B cell (primary cell): ENCODE measurements at regions not wholly inside any gene's neighbourhood (a gene's known extent, or its start where the extent isn't known, plus 50 kb on each side); places are given as distances from the start of the nearest gene placed in this dataset.
"Not testable (repeated sequence)": the region's sequence is repeated elsewhere in the genome, so short reads cannot be mapped to it uniquely, and the experiment has no call there.

Experiments used
- ATAC-seq: fragments of 200-7000 bp; cut with Tn5 transposase; one replicate; pipeline ENCODE4 v1.10.0; 2021; ENCODE audit warnings: low read depth, mild to moderate bottlenecking, moderate number of reproducible peaks, moderate library complexity
- CTCF ChIA-PET: fragments of 350-600 bp; sonication (Branson Sonifier 250); formaldehyde crosslinking; loops from one replicate; lab custom pipeline; 2021; ENCODE audit warnings: antibody characterized with exemption, inconsistent platforms; lab: Charles Lee
- POLR2A ChIA-PET: fragments of 350-600 bp; sonication (Branson Sonifier 250); formaldehyde crosslinking; loops from one replicate; lab custom pipeline; 2021; ENCODE audit warnings: antibody characterized with exemption; lab: Charles Lee
- DNase-seq: peaks from one replicate; pipeline ENCODE4 v3.0.0; 2013
- H2AFZ ChIP-seq: 2 replicates; pipeline ENCODE4 v1.6.1; 2012; ENCODE audit warnings: mild to moderate bottlenecking, low read depth, low read length; ENCODE audit not compliant: insufficient read depth, poor library complexity, severe bottlenecking
- H3K27ac ChIP-seq, 2 donors: 1 replicate in 1 of 2; 2 replicates in 1 of 2; pipeline ENCODE4 v1.5.1; 2012 to 2013; ENCODE audit warnings: low read length in 2 of 2, mild to moderate bottlenecking in 2 of 2, moderate library complexity in 1 of 2
- H3K27me3 ChIP-seq, 4 experiments: fragments of 200-600 bp in 1 of 4; sonication (generic) in 1 of 4; replicated peaks in 1 of 4; 1 replicate in 2 of 4; 2 replicates in 2 of 4; pipeline versions ENCODE4 v1.6.1 to v1.7.0; 2013 to 2016; ENCODE audit warnings: low read length in 3 of 4, mild to moderate bottlenecking in 2 of 4, mixed read lengths in 1 of 4, moderate library complexity in 1 of 4; ENCODE audit not compliant: insufficient read depth in 4 of 4, control insufficient read depth in 3 of 4; ENCODE audit errors: control extremely low read depth in 1 of 4
- H3K36me3 ChIP-seq, 2 experiments: replicated peaks in 1 of 2; 1 replicate in 1 of 2; 2 replicates in 1 of 2; pipeline versions ENCODE4 v1.6.1 to v1.7.1; 2013; ENCODE audit warnings: low read length in 1 of 2; ENCODE audit not compliant: insufficient read depth in 2 of 2, control insufficient read depth in 1 of 2; ENCODE audit errors: control extremely low read depth in 1 of 2, extremely low read depth in 1 of 2
- H3K4me1 ChIP-seq, 2 donors: fragments of 200-600 bp in 1 of 2; sonication (generic) in 1 of 2; 1 replicate in 1 of 2; 2 replicates in 1 of 2; pipeline versions ENCODE4 v1.5.1 to v1.6.1; 2013 to 2017; ENCODE audit warnings: low read length in 2 of 2; ENCODE audit not compliant: control insufficient read depth in 2 of 2, insufficient read depth in 2 of 2
- H3K4me2 ChIP-seq: replicated peaks from 2 replicates; pipeline ENCODE3; 2012; ENCODE audit warnings: mild to moderate bottlenecking, low read depth, low read length; ENCODE audit not compliant: poor library complexity, severe bottlenecking
- H3K4me3 ChIP-seq, 5 experiments: fragments of 200-600 bp in 1 of 5; sonication (generic) in 1 of 5; 1 replicate in 3 of 5; 2 replicates in 2 of 5; pipeline versions ENCODE4 v1.5.1 to v1.7.0; 2011 to 2016; ENCODE audit warnings: low read length in 4 of 5, mild to moderate bottlenecking in 4 of 5, low read depth in 2 of 5, control low read depth in 1 of 5, moderate library complexity in 1 of 5; ENCODE audit not compliant: insufficient read depth in 1 of 5; ENCODE audit errors: control extremely low read depth in 1 of 5, extremely low read depth in 1 of 5
- H3K79me2 ChIP-seq: fragments of 200-600 bp; sonication (generic); one replicate; pipeline ENCODE4 v1.6.0; 2016; ENCODE audit warnings: low read length; ENCODE audit not compliant: control insufficient read depth, insufficient read depth
- H3K9ac ChIP-seq: fragments of 200-600 bp; sonication (generic); 2 replicates; pipeline ENCODE4 v1.6.1; 2017; ENCODE audit warnings: mild to moderate bottlenecking, low read length, moderate library complexity
- H3K9me3 ChIP-seq, 3 donors: one replicate each; pipeline versions ENCODE4 v1.6.1 to v1.7.1; 2013; ENCODE audit warnings: low read length in 2 of 3; ENCODE audit not compliant: control insufficient read depth in 2 of 3, insufficient read depth in 1 of 3; ENCODE audit errors: control extremely low read depth in 1 of 3
- H4K20me1 ChIP-seq: 2 replicates; pipeline ENCODE4 v1.6.0; 2012; ENCODE audit warnings: mild to moderate bottlenecking, low read length; ENCODE audit not compliant: insufficient read depth, control insufficient read depth, poor library complexity, severe bottlenecking
- H3K27ac Mint-ChIP-seq: one replicate; pipeline ENCODE4 v1.8.0; 2021; ENCODE audit warnings: mixed read lengths
- H3K27me3 Mint-ChIP-seq: one replicate; pipeline ENCODE4 v1.8.0; 2021; ENCODE audit warnings: mixed read lengths
- H3K4me1 Mint-ChIP-seq: one replicate; pipeline ENCODE4 v1.8.0; 2021; ENCODE audit warnings: mixed read lengths
- H3K4me3 Mint-ChIP-seq: one replicate; pipeline ENCODE4 v1.8.0; 2021; ENCODE audit warnings: mixed read lengths
- H3K9me3 Mint-ChIP-seq: one replicate; pipeline ENCODE4 v1.8.0; 2022; ENCODE audit warnings: mixed read lengths; ENCODE audit not compliant: insufficient read depth
- EZH2 ChIP-seq: IDR thresholded peaks from 2 replicates; pipeline ENCODE4 v1.6.1; 2012; ENCODE audit warnings: borderline replicate concordance, low read depth, mild to moderate bottlenecking, moderate library complexity, low read length; ENCODE audit not compliant: insufficient read depth, poor library complexity, severe bottlenecking
- WGBS: methylation state at CpG from one replicate; pipeline ENCODE4 v1.1.5; 2013; ENCODE audit warnings: missing lambda C conversion rate; ENCODE audit not compliant: insufficient coverage; 5-methylcytosine and 5-hydroxymethylcytosine counted together
- intact Hi-C: fragments of 100-400 bp; cut with micrococcal nuclease; formaldehyde crosslinking; loops from one replicate; pipeline ENCODE4 v1.10.0; 2022
- TF ChIP-seq, protein P1 (sequence below): fragments of 200-600 bp; IDR thresholded peaks from one replicate; pipeline ENCODE4 v1.8.0; 2022; ENCODE audit warnings: antibody characterized with exemption, mild to moderate bottlenecking

DNA sequence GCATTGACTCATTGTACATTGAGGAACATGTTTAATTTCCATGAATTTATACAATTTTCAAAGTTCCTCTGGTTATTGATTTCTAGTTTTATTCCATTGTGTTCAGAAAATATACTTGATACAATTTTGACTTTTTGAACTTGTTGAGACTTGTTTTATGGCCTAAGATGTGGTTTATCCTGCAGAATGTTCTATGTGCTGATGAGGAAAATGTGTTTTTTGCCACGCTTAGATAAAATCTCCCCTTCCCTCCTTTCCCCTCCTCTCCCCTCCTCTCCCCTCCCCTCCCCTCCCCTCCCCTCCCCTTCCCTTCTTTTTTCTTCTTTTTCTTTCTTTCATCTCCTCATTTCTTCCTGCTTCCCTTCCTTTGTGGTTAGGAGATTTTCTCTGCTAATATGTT, 470.8 kb upstream of the MAP3K7 start:
- Histone ChIP-seq H3K27me3 (no peaks in the 10 kb centered on the region), H3K9ac (no peak overlapping the region), H3K4me3 (no peak overlapping the region), H2AFZ (no peak overlapping the region), H3K9me3 (no peaks in the 10 kb centered on the region), H4K20me1 (no peaks in the 10 kb centered on the region), H3K36me3 (no peaks in the 10 kb centered on the region), H3K27ac (no peak overlapping the region), H3K79me2 (no peaks in the 10 kb centered on the region), H3K4me2 (no peak overlapping the region), H3K4me1 (no peaks in the 10 kb centered on the region)
- ATAC-seq, result no peak
- no peak for DNase-seq
- no CpG with 5 or more reads among the region's 1 CpG for WGBS
- Mint-ChIP-seq H3K27ac (no peak overlapping the region), H3K4me3 (no peak overlapping the region), H3K9me3 (peaks cover 8% of the 10 kb centered on the region), H3K4me1 (no peaks in the 10 kb centered on the region), H3K27me3 (peaks cover 5% of the 10 kb centered on the region)
- CTCF ChIA-PET, result no interaction called here
- no peak for TF ChIP-seq EZH2
- TF ChIP-seq, protein P1, sequence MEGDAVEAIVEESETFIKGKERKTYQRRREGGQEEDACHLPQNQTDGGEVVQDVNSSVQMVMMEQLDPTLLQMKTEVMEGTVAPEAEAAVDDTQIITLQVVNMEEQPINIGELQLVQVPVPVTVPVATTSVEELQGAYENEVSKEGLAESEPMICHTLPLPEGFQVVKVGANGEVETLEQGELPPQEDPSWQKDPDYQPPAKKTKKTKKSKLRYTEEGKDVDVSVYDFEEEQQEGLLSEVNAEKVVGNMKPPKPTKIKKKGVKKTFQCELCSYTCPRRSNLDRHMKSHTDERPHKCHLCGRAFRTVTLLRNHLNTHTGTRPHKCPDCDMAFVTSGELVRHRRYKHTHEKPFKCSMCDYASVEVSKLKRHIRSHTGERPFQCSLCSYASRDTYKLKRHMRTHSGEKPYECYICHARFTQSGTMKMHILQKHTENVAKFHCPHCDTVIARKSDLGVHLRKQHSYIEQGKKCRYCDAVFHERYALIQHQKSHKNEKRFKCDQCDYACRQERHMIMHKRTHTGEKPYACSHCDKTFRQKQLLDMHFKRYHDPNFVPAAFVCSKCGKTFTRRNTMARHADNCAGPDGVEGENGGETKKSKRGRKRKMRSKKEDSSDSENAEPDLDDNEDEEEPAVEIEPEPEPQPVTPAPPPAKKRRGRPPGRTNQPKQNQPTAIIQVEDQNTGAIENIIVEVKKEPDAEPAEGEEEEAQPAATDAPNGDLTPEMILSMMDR, result no peak
- intact Hi-C loops, result no loop called here
- POLR2A ChIA-PET, result no interaction called here

DNA sequence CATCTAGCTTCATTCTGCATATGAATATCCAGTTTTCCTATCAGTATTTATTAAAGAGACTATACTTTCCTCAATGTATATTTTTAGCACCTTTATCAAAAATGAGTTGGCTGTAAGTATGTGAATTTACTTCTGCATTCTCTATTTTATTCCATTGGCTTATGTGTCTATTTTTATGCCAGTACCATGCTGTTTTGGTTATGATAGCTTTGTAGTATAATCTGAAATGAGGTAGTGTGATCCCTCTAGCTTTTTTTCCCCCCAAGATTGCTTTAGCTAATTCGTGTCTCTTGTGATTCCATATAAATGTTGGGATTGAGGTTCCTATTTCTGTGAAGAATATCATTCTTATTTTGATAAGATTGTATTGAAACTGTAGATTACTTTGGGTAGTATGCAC, 469.1 kb upstream of the MAP3K7 start:
- ATAC-seq (no peak), DNase-seq (no peak)
- WGBS, result no CpG with 5 or more reads among the region's 1 CpG
- H3K4me3 ChIP-seq, result no peak overlapping the region
- H3K27ac ChIP-seq, result no peak overlapping the region
- no peak overlapping the region for H3K4me2 ChIP-seq
- H4K20me1 ChIP-seq, result no peaks in the 10 kb centered on the region
- Mint-ChIP-seq H3K27ac (no peak overlapping the region), H3K4me3 (no peak overlapping the region), H3K27me3 (no peaks in the 10 kb centered on the region), H3K9me3 (peaks cover 8% of the 10 kb centered on the region), H3K4me1 (no peaks in the 10 kb centered on the region)
- no peaks in the 10 kb centered on the region for H3K4me1 ChIP-seq
- no peak overlapping the region for H2AFZ ChIP-seq
- ChIA-PET CTCF (no interaction called here), POLR2A (no interaction called here)
- H3K27me3 ChIP-seq, result no peaks in the 10 kb centered on the region
- H3K9ac ChIP-seq, result no peak overlapping the region
- H3K79me2 ChIP-seq, result no peaks in the 10 kb centered on the region
- no peaks in the 10 kb centered on the region for H3K36me3 ChIP-seq
- H3K9me3 ChIP-seq, result no peaks in the 10 kb centered on the region
- intact Hi-C loops, result no loop called here
- no peak for TF ChIP-seq EZH2
- TF ChIP-seq, protein P1, result no peak

DNA sequence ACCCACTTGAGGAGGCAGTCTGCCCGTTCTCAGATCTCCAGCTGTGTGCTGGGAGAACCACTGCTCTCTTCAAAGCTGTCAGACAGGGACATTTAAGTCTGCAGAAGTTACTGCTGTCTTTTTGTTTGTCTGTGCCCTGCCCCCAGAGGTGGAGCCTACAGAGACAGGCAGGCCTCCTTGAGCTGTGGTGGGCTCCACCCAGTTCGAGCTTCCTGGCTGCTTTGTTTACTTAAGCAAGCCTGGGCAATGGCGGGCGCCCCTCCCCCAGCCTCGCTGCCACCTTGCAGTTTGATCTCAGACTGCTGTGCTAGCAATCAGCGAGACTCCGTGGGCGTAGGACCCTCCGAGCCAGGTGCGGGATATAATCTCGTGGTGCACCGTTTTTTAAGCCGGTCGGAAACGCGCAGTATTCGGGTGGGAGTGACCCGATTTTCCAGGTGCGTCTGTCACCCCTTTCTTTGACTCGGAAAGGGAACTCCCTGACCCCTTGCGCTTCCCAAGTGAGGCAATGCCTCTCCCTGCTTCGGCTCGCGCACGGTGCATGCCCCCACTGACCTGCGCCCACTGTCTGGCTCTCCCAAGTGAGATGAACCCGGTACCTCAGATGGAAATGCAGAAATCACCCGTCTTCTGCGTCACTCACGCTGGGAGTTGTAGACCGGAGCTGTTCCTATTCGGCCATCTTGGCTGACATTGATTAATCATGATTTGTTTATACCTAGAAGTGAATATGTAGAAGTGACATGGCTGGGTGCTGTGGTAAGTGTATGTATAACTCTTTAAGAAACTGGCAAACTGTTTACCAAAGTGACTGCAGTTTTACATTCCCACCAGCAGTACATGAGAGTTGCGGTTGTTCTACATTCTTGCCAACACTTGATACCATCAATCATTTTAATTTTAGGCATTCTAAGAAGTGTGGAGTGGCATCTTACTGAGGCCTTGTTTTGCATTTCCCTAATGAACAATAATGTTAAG, 465.9 kb upstream of the MAP3K7 start:
- H3K27ac ChIP-seq, H3K4me1 ChIP-seq, H3K27ac Mint-ChIP-seq, H4K20me1 ChIP-seq, H3K9me3 Mint-ChIP-seq, H2AFZ ChIP-seq, H3K27me3 Mint-ChIP-seq, H3K4me3 Mint-ChIP-seq, H3K4me2 ChIP-seq, H3K27me3 ChIP-seq, H3K79me2 ChIP-seq, POLR2A ChIA-PET, H3K4me1 Mint-ChIP-seq, CTCF ChIA-PET, H3K4me3 ChIP-seq, H3K9ac ChIP-seq, ATAC-seq, H3K9me3 ChIP-seq, H3K36me3 ChIP-seq, DNase-seq, intact Hi-C loops: not testable (repeated sequence)
- 97% methylated on average over 21 of the region's 33 CpGs for WGBS
